ENCODE measurements at regions not wholly inside any gene's neighbourhood (a gene's known extent, or its start where the extent isn't known, plus 50 kb on each side); places are given as distances from the start of the nearest gene placed in this dataset.
"Not testable (repeated sequence)": the region's sequence is repeated elsewhere in the genome, so short reads cannot be mapped to it uniquely, and the experiment has no call there.

- H3K27me3 ChIP-seq (ENCODE audit: control insufficient read depth, insufficient read depth, low read length), result no peaks in the 10 kb centered on the region
- no peaks in the 10 kb centered on the region for H3K36me3 ChIP-seq (ENCODE audit: control insufficient read depth, insufficient read depth, low read length)
- H3K9me3 ChIP-seq (ENCODE audit: control insufficient read depth, insufficient read depth, low read depth, low read length), result no peaks in the 10 kb centered on the region
- no peaks in the 10 kb centered on the region for H3K4me1 ChIP-seq (ENCODE audit: control insufficient read depth, extremely low read depth, insufficient read depth, low read length)
- H3K79me2 ChIP-seq (ENCODE audit: control insufficient read depth, insufficient read depth, low read length), result no peaks in the 10 kb centered on the region
- DNase-seq (ENCODE audit: low read depth in 2 of 2), result no peak
- H3K27ac ChIP-seq (ENCODE audit: insufficient read depth, low read length), result no peak overlapping the region
- no peak overlapping the region for H2AFZ ChIP-seq (ENCODE audit: low read length)
- no peak overlapping the region for H3K4me2 ChIP-seq (ENCODE audit: extremely low read depth, insufficient read depth, low read length)
- H3K4me3 ChIP-seq (replicated peaks in 1 of 4; ENCODE audit: control extremely low read depth in 1 of 4, insufficient read depth in 1 of 4, low read depth in 3 of 4, low read length in 4 of 4), result no peak overlapping the region
- TF ChIP-seq EZH2 (IDR thresholded peaks at IDR 0.05; ENCODE audit: low read length, missing control alignments), result no peak
- TF ChIP-seq CTCF (conservative IDR thresholded peaks at IDR 0.05 in 1 of 2, IDR thresholded peaks at IDR 0.05 in 1 of 2; ENCODE audit: low read depth in 1 of 2, low read length in 2 of 2), result no peak
- no peaks in the 10 kb centered on the region for H4K20me1 ChIP-seq (ENCODE audit: control insufficient read depth, extremely low read depth, insufficient read depth, low read length)
- H3K9ac ChIP-seq (ENCODE audit: insufficient read depth, low read length), result no peak overlapping the region
Measured at GRCh38 chr12:72178871-72179270, 93.3 kb upstream of the TRHDE start.

- Histone ChIP-seq H3K9ac (ENCODE audit: insufficient read depth, low read length) (no peak overlapping the region), H3K9me3 (ENCODE audit: control insufficient read depth, insufficient read depth, low read depth, low read length) (no peaks in the 10 kb centered on the region), H3K4me2 (ENCODE audit: extremely low read depth, insufficient read depth, low read length) (no peak overlapping the region), H2AFZ (ENCODE audit: low read length) (no peak overlapping the region), H3K27me3 (ENCODE audit: control insufficient read depth, insufficient read depth, low read length) (no peaks in the 10 kb centered on the region), H3K79me2 (ENCODE audit: control insufficient read depth, insufficient read depth, low read length) (no peaks in the 10 kb centered on the region), H3K4me3 (replicated peaks in 1 of 4; ENCODE audit: control extremely low read depth in 1 of 4, insufficient read depth in 1 of 4, low read depth in 3 of 4, low read length in 4 of 4) (no peak overlapping the region), H3K4me1 (ENCODE audit: control insufficient read depth, extremely low read depth, insufficient read depth, low read length) (no peaks in the 10 kb centered on the region), H3K27ac (ENCODE audit: insufficient read depth, low read length) (no peak overlapping the region), H3K36me3 (ENCODE audit: control insufficient read depth, insufficient read depth, low read length) (no peaks in the 10 kb centered on the region), H4K20me1 (ENCODE audit: control insufficient read depth, extremely low read depth, insufficient read depth, low read length) (no peaks in the 10 kb centered on the region)
- TF ChIP-seq CTCF (conservative IDR thresholded peaks at IDR 0.05 in 1 of 2, IDR thresholded peaks at IDR 0.05 in 1 of 2; ENCODE audit: low read depth in 1 of 2, low read length in 2 of 2) (no peak), EZH2 (IDR thresholded peaks at IDR 0.05; ENCODE audit: low read length, missing control alignments) (no peak)
- DNase-seq (ENCODE audit: low read depth in 2 of 2), result no peak
Measured at GRCh38 chr12:72179841-72180240, 92.3 kb upstream of the TRHDE start.

- not testable (repeated sequence) for H3K9me3 ChIP-seq (ENCODE audit: control insufficient read depth, insufficient read depth, low read depth, low read length); H3K27me3 ChIP-seq (ENCODE audit: control insufficient read depth, insufficient read depth, low read length); H2AFZ ChIP-seq (ENCODE audit: low read length); DNase-seq (ENCODE audit: low read depth in 2 of 2); H3K79me2 ChIP-seq (ENCODE audit: control insufficient read depth, insufficient read depth, low read length); H3K9ac ChIP-seq (ENCODE audit: insufficient read depth, low read length); H3K4me2 ChIP-seq (ENCODE audit: extremely low read depth, insufficient read depth, low read length); H3K36me3 ChIP-seq (ENCODE audit: control insufficient read depth, insufficient read depth, low read length); H3K4me1 ChIP-seq (ENCODE audit: control insufficient read depth, extremely low read depth, insufficient read depth, low read length); H4K20me1 ChIP-seq (ENCODE audit: control insufficient read depth, extremely low read depth, insufficient read depth, low read length); H3K27ac ChIP-seq (ENCODE audit: insufficient read depth, low read length); H3K4me3 ChIP-seq (replicated peaks in 1 of 4; ENCODE audit: control extremely low read depth in 1 of 4, insufficient read depth in 1 of 4, low read depth in 3 of 4, low read length in 4 of 4)
Measured at GRCh38 chr12:72184971-72185533, 87.1 kb upstream of the TRHDE start.

Measured in fibroblast of lung (primary cell).